Breast epithelium (tissue), 4 donors: ENCODE measurements at regions not wholly inside any gene's neighbourhood (a gene's known extent, or its start where the extent isn't known, plus 50 kb on each side); places are given as distances from the start of the nearest gene placed in this dataset.
"Not testable (repeated sequence)": the region's sequence is repeated elsewhere in the genome, so short reads cannot be mapped to it uniquely, and the experiment has no call there.

Experiments used
- DNase-seq, 2 donors: peaks; one replicate each; pipeline ENCODE4 v3.0.0-alpha.2; 2019; ENCODE audit warnings: low spot score in 2 of 2
- H3K27ac ChIP-seq, 2 donors: fragments of 200-600 bp; sonication (generic) in 1 of 2; one replicate each; pipeline ENCODE4 v1.5.1; 2016 to 2019; ENCODE audit warnings: mild to moderate bottlenecking in 1 of 2
- H3K27me3 ChIP-seq, 2 donors: fragments of 200-600 bp; sonication (generic) in 1 of 2; one replicate each; pipeline versions ENCODE4 v1.5.1 to v1.6.0; 2017 to 2019; ENCODE audit warnings: control low read depth in 1 of 2, mild to moderate bottlenecking in 1 of 2
- H3K36me3 ChIP-seq: fragments of 200-600 bp; one replicate; pipeline ENCODE4 v1.5.1; 2019
- H3K4me1 ChIP-seq, 2 donors: fragments of 200-600 bp; sonication (generic); one replicate each; pipeline ENCODE4 v1.5.1; 2016 to 2019; ENCODE audit warnings: control low read depth in 1 of 2
- H3K4me3 ChIP-seq, 3 donors: fragments of 200-600 bp; sonication (generic); 1 replicate in 2 of 3; 2 replicates in 1 of 3; pipeline ENCODE4 v1.5.1; 2016 to 2019; ENCODE audit warnings: mild to moderate bottlenecking in 3 of 3, moderate library complexity in 2 of 3
- H3K9me3 ChIP-seq, 2 donors: fragments of 200-600 bp; sonication (generic) in 1 of 2; one replicate each; pipeline ENCODE4 v1.5.1; 2016 to 2019; ENCODE audit warnings: control low read depth in 1 of 2
- CTCF ChIP-seq, 3 donors: fragments of 450-650 bp; IDR thresholded peaks; one replicate each; pipeline ENCODE4 v1.5.1; 2016 to 2017; ENCODE audit warnings: antibody characterized with exemption in 3 of 3, mild to moderate bottlenecking in 3 of 3, moderate library complexity in 3 of 3
- POLR2A ChIP-seq: fragments of 450-650 bp; IDR thresholded peaks from one replicate; pipeline ENCODE4 v1.6.1; 2016; ENCODE audit warnings: antibody characterized with exemption, mild to moderate bottlenecking, moderate library complexity
- POLR2AphosphoS5 ChIP-seq, 3 donors: sonication (generic); formaldehyde crosslinking; IDR thresholded peaks; one replicate each; pipeline ENCODE4 v1.6.1; 2017; ENCODE audit warnings: antibody characterized with exemption in 3 of 3
- intact Hi-C: fragments of 100-400 bp; cut with DNase I; formaldehyde crosslinking; loops from one replicate; pipeline ENCODE4 v1.15.1; 2023; ENCODE audit warnings: low total_unique reads

GRCh38 chr15:20281567-20282275 is 259.9 kb downstream of the GOLGA6L6 start:
- DNase-seq, H3K4me3 ChIP-seq, H3K27me3 ChIP-seq, intact Hi-C loops, H3K4me1 ChIP-seq, H3K27ac ChIP-seq, H3K36me3 ChIP-seq: not testable (repeated sequence)
- peaks cover 46 to 61% of the 10 kb centered on the region in 2 donors for H3K9me3 ChIP-seq

DNA sequence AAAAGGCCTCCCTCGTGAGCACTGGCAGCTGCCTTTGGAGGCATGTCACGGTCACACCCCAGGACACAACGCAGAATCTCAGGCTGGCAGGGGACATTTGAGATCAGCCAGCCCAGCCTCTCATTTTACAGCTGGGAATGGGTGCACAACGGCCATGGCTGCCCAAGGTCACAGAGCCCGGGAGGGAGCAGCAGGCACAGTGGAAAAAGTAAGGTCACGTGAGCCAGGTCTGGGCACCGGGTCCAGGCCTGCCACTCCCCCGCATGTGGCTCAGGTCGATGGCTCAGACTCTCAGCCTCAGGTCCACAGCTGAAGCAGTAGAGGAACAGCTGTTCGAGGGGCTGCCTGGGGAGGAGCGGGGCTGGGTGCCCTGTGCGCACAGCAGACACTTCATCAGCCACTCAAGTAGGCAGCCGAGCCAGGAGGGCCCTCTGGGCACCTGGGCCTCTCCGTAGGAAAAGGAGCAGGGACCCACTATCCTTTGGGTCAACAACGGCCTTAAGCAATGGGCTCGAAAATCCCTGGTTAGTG is 260.6 kb downstream of the GOLGA6L6 start:
- no peak overlapping the region for H3K27ac ChIP-seq
- H3K4me1 ChIP-seq = no peaks in the 10 kb centered on the region
- H3K36me3 ChIP-seq = no peaks in the 10 kb centered on the region
- peaks cover 52 to 63% of the 10 kb centered on the region in 2 donors for H3K9me3 ChIP-seq
- no peak for DNase-seq
- H3K4me3 ChIP-seq = no peak overlapping the region
- H3K27me3 ChIP-seq = no peaks in the 10 kb centered on the region
- intact Hi-C loops = no loop called here
- TF ChIP-seq POLR2A (no peak), CTCF (IDR thresholded peaks at IDR 0.05) (no peak), POLR2AphosphoS5 (IDR thresholded peaks at IDR 0.05) (no peak)

- H3K4me3 ChIP-seq, intact Hi-C loops, H3K27ac ChIP-seq, DNase-seq, H3K27me3 ChIP-seq, H3K36me3 ChIP-seq, H3K4me1 ChIP-seq: not testable (repeated sequence)
- peaks cover 52 to 61% of the 10 kb centered on the region in 2 donors for H3K9me3 ChIP-seq
These were observed 261.3 kb downstream of the GOLGA6L6 start for GRCh38 chr15:20280141-20280932.

DNA sequence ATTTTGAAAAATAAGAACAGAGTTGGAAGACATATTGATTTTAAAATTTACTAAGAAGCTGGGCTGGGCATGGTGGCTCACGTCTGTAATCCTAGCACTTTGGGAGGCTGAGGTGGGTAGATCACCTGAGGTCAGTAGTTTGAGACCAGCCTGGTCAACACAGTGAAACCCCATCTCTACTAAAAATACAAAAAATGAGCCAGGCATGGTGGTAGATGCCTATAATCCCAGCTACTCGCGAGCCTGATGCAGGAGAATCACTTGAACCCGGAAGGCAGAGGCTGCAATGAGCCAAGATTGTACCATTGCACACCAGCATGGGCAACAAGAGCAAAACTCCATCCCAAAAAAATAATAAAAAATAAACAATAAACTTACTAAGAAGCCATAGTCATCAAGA is 262.5 kb downstream of the GOLGA6L6 start:
- H3K27me3 ChIP-seq, H3K36me3 ChIP-seq, H3K4me1 ChIP-seq, H3K4me3 ChIP-seq, intact Hi-C loops, DNase-seq, H3K27ac ChIP-seq: not testable (repeated sequence)
- peaks cover 52 to 65% of the 10 kb centered on the region in 2 donors for H3K9me3 ChIP-seq

DNA sequence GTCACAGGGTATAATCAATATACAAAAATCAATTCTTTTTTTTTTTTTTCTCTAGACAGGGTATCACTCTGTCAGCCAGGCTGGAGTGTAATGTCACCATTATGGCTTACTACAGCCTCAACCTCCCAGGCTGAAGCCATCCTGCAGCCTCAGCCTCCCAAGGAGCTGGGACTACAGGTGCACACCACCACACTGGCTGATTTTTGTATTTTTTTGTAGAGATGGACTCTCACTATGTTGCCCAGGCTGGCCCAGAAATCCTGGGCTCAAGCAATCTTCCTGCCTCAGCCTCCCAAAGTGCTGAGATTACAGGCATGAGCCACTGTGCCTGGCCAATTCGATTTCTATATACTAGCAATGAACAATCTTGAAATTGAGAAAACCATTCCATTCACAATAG is 263.2 kb downstream of the GOLGA6L6 start:
- intact Hi-C loops, H3K27me3 ChIP-seq, H3K36me3 ChIP-seq, H3K4me3 ChIP-seq, DNase-seq, H3K4me1 ChIP-seq, H3K27ac ChIP-seq: not testable (repeated sequence)
- H3K9me3 ChIP-seq = peaks cover 52 to 67% of the 10 kb centered on the region in 2 donors

DNA sequence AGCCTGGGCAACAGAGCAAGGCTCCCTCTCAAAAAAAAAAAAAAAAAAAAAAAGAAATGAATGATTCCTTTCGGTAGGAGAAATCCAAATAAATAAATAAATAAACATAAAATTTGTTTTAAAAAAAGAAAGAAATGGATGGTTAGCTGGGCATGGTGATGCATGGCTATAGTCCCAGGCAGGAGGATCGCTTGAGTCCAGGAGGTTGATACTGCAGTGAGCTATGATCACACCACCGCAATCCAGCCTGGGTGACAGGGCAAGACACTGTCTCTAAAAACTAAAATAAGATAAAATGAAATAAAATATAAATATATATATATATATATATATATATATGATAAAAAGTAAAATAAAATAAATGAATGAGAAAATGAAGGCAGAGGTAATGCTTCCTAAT is 264.1 kb downstream of the GOLGA6L6 start:
- H3K9me3 ChIP-seq = peaks cover 55 to 72% of the 10 kb centered on the region in 2 donors
- H3K27me3 ChIP-seq, intact Hi-C loops, H3K4me1 ChIP-seq, H3K27ac ChIP-seq, DNase-seq, H3K4me3 ChIP-seq, H3K36me3 ChIP-seq: not testable (repeated sequence)

GRCh38 chr15:20276312-20277114 is 265.1 kb downstream of the GOLGA6L6 start:
- H3K27me3 ChIP-seq, DNase-seq, intact Hi-C loops, H3K4me1 ChIP-seq, H3K27ac ChIP-seq, H3K36me3 ChIP-seq, H3K4me3 ChIP-seq: not testable (repeated sequence)
- H3K9me3 ChIP-seq = peaks cover 56 to 65% of the 10 kb centered on the region in 2 donors

GRCh38 chr15:20275373-20275967 is 266.1 kb downstream of the GOLGA6L6 start:
- H3K9me3 ChIP-seq = peaks cover 46 to 55% of the 10 kb centered on the region in 2 donors
- H3K4me1 ChIP-seq, H3K36me3 ChIP-seq, intact Hi-C loops, H3K27ac ChIP-seq, H3K27me3 ChIP-seq, H3K4me3 ChIP-seq, DNase-seq: not testable (repeated sequence)
